Nephron progenitor cell (in vitro differentiated cells): ENCODE measurements at regions not wholly inside any gene's neighbourhood (a gene's known extent, or its start where the extent isn't known, plus 50 kb on each side); places are given as distances from the start of the nearest gene placed in this dataset.

ENCODE experiments used
- DNase-seq: peaks from one replicate; pipeline ENCODE4 v3.0.0; 2021
- H3K27ac Mint-ChIP-seq: 2 replicates; pipeline ENCODE4 v1.8.0; 2021; ENCODE audit warnings: mild to moderate bottlenecking, moderate library complexity, mixed read lengths
- H3K27me3 Mint-ChIP-seq: 2 replicates; pipeline ENCODE4 v1.8.0; 2021; ENCODE audit warnings: mild to moderate bottlenecking, low read depth, mixed read lengths; ENCODE audit not compliant: poor library complexity
- H3K36me3 Mint-ChIP-seq: 2 replicates; pipeline ENCODE4 v1.8.0; 2021; ENCODE audit warnings: low read depth, mixed read lengths
- H3K4me1 Mint-ChIP-seq: 2 replicates; pipeline ENCODE4 v1.8.0; 2021; ENCODE audit warnings: mixed read lengths
- H3K4me3 Mint-ChIP-seq: 2 replicates; pipeline ENCODE4 v1.8.0; 2021; ENCODE audit warnings: mild to moderate bottlenecking, moderate library complexity, mixed read lengths
- H3K9me3 Mint-ChIP-seq: 2 replicates; pipeline ENCODE4 v1.8.0; 2021; ENCODE audit warnings: mild to moderate bottlenecking, moderate library complexity, mixed read lengths
- CTCF ChIP-seq: fragments of 200-600 bp; sonication (generic); IDR thresholded peaks from 2 replicates; pipeline ENCODE4 v1.5.0; 2021; ENCODE audit warnings: antibody characterized with exemption

DNA sequence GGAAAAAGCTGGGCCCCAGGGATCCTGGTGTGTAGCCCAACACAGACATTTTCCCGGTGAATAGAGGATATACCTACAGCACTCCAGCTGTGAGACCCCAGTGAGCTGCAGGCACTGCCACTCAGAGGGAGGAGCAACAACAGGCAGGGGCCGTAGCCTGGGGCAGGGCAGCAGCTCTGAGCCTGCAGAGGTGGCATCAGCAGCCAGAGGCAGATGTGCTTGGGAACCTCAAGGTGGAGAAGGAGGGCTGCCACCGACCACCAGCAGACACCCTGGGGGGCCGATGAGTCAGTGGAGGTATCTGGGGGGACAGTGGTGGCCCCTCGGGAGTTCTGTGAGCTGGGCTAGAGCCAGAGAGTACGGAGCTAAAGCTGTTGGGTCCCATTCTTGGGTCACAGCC, 110.2 kb upstream of the GDF10 start:
- TF ChIP-seq CTCF, result no peak
- peaks cover 14% of the 10 kb centered on the region for H3K4me1 Mint-ChIP-seq
- H3K27me3 Mint-ChIP-seq, result no peaks in the 10 kb centered on the region
- no peaks in the 10 kb centered on the region for H3K9me3 Mint-ChIP-seq
- no peak for DNase-seq
- H3K4me3 Mint-ChIP-seq, result no peak overlapping the region
- H3K27ac Mint-ChIP-seq, result no peak overlapping the region
- H3K36me3 Mint-ChIP-seq, result no peaks in the 10 kb centered on the region

- Mint-ChIP-seq H3K36me3 (no peaks in the 10 kb centered on the region), H3K27ac (no peak overlapping the region)
Observed at GRCh38 chr10:47190301-47190700, 109.7 kb upstream of the GDF10 start.

DNA sequence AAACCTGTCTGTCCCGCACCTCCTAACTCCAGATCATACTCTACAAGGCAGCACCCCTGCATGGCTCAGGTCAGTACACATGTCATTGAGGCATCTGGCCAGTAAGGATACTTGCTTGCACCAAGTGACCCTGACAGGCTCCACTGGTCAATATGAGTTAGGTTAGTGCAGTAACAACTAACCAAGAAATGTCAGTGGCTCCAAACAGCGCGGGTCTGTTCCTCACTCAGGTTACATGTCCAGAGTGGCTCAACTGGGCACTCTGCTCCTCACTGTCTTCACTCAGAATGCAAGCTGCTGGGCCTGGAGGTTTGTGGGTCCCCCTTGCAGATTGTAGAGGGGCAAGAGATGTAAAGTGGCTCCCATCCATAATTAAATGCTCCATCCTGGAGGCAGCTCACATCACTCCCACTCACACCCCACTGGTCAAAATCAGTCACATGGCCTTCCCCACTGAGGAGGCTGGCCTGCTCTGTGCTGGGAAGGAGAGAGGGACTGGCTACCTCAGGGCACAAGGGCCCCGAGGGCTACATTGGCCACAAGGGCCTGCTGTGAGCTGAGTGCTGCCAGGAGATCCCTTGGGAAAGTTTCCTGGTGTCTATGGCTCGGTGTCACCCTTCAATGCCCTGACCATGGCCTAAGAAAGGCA, 109.1 kb upstream of the GDF10 start:
- TF ChIP-seq CTCF, result no peak
- DNase-seq, result no peak
- H3K36me3 Mint-ChIP-seq, result no peaks in the 10 kb centered on the region
- H3K27me3 Mint-ChIP-seq, result no peaks in the 10 kb centered on the region
- no peak overlapping the region for H3K27ac Mint-ChIP-seq
- H3K9me3 Mint-ChIP-seq, result no peaks in the 10 kb centered on the region
- peaks cover 14% of the 10 kb centered on the region for H3K4me1 Mint-ChIP-seq
- no peak overlapping the region for H3K4me3 Mint-ChIP-seq

More at GRCh38 chr10:47190301-47190700, 109.7 kb upstream of the GDF10 start:
- no peak for TF ChIP-seq CTCF
- DNase-seq, result no peak
- H3K9me3 Mint-ChIP-seq, result no peaks in the 10 kb centered on the region
- H3K4me3 Mint-ChIP-seq, result no peak overlapping the region
- no peaks in the 10 kb centered on the region for H3K27me3 Mint-ChIP-seq
- H3K4me1 Mint-ChIP-seq, result peaks cover 14% of the 10 kb centered on the region

DNA sequence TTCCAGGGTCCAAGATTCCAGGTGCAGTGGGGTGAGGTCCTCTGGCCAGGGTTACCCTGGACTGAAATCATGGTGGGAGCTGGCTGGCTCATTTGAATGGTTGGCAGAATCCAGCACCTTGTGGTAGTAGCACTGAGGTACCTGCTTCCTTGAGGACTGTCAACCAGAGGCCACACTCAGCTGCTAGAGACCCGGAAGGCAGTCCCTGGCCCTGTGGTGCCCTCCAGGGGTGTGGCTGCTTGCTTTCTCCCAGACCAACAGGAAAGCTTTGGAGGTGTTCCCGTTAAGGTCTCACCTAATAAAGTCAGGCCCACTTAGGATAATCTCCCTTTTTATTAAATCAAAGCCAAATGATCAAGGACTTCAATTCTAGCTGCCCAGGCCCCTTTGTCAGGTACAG, 107.7 kb upstream of the GDF10 start:
- Mint-ChIP-seq H3K27ac (no peak overlapping the region), H3K9me3 (no peaks in the 10 kb centered on the region), H3K36me3 (no peaks in the 10 kb centered on the region), H3K27me3 (no peaks in the 10 kb centered on the region), H3K4me3 (no peak overlapping the region), H3K4me1 (peaks cover 14% of the 10 kb centered on the region)
- DNase-seq, result no peak
- TF ChIP-seq CTCF, result no peak

- H3K27me3 Mint-ChIP-seq, result peaks cover 4% of the 10 kb centered on the region
- no peak overlapping the region for H3K27ac Mint-ChIP-seq
- no peak for TF ChIP-seq CTCF
- no peak overlapping the region for H3K4me3 Mint-ChIP-seq
- H3K4me1 Mint-ChIP-seq, result peaks cover 14% of the 10 kb centered on the region
- H3K36me3 Mint-ChIP-seq, result no peaks in the 10 kb centered on the region
- no peaks in the 10 kb centered on the region for H3K9me3 Mint-ChIP-seq
- DNase-seq, result no peak
Observed at GRCh38 chr10:47193666-47194065, 106.3 kb upstream of the GDF10 start.

DNA sequence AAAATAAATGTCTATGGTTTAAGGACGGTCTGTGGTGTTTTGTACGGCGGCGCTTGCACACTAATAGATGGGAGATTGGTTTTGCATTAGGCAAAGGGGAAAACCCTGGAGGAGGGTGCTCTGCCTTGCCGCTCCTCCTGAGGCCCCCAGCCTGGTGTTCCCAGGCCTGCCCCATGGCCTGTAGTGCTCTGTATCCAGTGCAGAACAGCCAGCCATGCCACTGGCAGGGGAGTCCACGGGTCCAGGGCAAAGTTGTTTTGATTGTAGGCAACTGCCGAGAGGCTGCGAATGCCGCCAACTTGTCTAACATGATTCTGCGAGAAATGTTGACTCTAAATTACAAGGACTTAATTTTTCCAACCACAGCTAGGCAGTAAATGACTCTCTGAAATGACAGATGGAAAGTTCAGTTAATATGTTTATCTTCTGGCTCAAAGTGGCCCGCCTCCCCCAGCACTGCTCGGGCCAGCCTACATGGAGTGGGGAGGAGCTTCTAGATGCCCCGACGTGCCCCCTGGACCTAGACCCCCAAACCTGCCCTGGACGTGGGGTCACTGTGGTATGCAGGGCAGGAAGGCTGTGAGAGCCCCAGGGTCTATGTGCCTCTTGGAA, 104.6 kb upstream of the GDF10 start:
- no peak overlapping the region for H3K27ac Mint-ChIP-seq
- H3K27me3 Mint-ChIP-seq, result peaks cover 4% of the 10 kb centered on the region
- no peak overlapping the region for H3K4me3 Mint-ChIP-seq
- no peaks in the 10 kb centered on the region for H3K36me3 Mint-ChIP-seq
- H3K9me3 Mint-ChIP-seq, result no peaks in the 10 kb centered on the region
- no peak for TF ChIP-seq CTCF
- H3K4me1 Mint-ChIP-seq, result peaks cover 14% of the 10 kb centered on the region
- no peak for DNase-seq
